ENCODE measurements at regions not wholly inside any gene's neighbourhood (a gene's known extent, or its start where the extent isn't known, plus 50 kb on each side); places are given as distances from the start of the nearest gene placed in this dataset.
A peak's percentile ranks its signal among the peaks of the same experiment; 100 is the strongest.
"Not testable (repeated sequence)": the region's sequence is repeated elsewhere in the genome, so short reads cannot be mapped to it uniquely, and the experiment has no call there.

DNA sequence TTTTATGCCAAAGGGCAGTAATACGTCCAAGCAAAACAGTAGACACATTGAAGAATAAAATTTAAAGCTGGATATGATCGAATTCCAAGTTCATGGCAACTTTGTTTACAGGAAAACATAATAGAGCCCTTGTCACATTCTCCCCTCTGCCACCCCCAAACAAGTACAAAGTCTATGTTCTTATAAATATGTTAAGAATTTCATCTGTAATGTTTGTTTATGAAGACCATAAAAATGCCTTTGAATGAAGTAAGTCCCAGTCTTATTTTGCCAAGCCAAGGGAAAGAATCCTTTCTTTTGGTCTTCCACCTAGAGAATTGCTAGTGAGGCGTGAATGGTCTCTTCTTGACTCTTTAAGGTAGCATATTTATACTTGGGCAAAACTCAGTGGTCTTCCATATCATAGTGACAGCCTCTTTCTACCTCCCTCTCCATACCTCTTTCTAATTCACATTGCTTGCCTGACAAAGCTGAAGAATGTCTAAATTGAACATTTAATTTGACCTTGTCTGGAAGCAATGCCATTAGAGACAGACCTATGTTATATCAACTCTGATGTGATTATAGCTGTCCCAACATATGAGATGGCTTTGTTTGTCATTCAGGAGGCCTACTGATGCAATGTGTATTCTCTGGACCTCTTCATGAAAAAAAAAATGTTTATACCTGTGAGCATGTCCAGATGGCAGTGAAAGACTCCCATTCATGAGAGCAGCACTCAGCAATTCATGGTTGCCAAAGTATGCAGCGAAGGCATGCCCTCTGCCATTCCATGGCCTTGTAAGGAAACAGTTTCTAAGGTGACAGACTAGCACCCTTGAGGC lies 70.6 kb upstream of the CCN2 start:
- intact Hi-C loops (cut with DNase I) = no loop called here
- TF ChIP-seq CTCF (IDR thresholded peaks at IDR 0.05) = no peak
- ATAC-seq (no peak), DNase-seq (no peak)
- Histone ChIP-seq H3K36me3 (no peaks in the 10 kb centered on the region), H3K4me3 (no peak overlapping the region), H3K27me3 (ENCODE audit: low read depth) (no peaks in the 10 kb centered on the region), H3K9me3 (no peaks in the 10 kb centered on the region), H3K27ac (no peak overlapping the region), H3K4me1 (no peaks in the 10 kb centered on the region)

- DNase-seq; H3K4me1 ChIP-seq; H3K4me3 ChIP-seq; H3K27me3 ChIP-seq (ENCODE audit: low read depth); ATAC-seq; H3K9me3 ChIP-seq; H3K36me3 ChIP-seq; intact Hi-C loops (cut with DNase I); H3K27ac ChIP-seq: not testable (repeated sequence)
These were observed 69.7 kb upstream of the CCN2 start for GRCh38 chr6:132020918-132021317.

DNA sequence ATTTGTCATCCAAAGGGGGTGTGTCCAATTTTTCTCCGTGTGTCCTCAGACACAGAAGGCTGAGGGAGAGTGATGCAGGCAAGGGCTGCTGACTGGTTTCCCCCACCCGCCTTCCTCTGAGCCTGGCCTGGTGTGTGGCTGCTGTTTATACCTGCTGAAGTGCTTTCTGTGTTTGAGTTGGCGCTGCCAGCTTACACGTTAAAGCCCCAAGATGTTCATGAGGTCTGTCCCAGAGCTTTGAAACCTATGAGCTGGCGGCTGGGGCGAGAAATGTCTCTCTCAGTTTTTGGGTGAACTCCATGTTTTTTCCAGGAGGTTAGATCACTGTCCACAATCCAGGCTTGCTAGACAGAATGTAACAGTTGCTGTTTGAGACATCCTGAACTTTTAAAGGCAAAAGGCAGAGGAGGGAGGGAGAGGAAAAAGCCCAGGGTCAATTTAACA lies 69.0 kb upstream of the CCN2 start:
- peak; percentile 45 for DNase-seq
- Histone ChIP-seq H3K36me3 (no peaks in the 10 kb centered on the region), H3K27ac (no peak overlapping the region), H3K4me1 (no peaks in the 10 kb centered on the region), H3K27me3 (ENCODE audit: low read depth) (no peaks in the 10 kb centered on the region), H3K9me3 (no peaks in the 10 kb centered on the region), H3K4me3 (no peak overlapping the region)
- ATAC-seq = peak; percentile 64 to 84
- intact Hi-C loops (cut with DNase I) = no loop called here
- no peak for TF ChIP-seq CTCF (IDR thresholded peaks at IDR 0.05)

DNA sequence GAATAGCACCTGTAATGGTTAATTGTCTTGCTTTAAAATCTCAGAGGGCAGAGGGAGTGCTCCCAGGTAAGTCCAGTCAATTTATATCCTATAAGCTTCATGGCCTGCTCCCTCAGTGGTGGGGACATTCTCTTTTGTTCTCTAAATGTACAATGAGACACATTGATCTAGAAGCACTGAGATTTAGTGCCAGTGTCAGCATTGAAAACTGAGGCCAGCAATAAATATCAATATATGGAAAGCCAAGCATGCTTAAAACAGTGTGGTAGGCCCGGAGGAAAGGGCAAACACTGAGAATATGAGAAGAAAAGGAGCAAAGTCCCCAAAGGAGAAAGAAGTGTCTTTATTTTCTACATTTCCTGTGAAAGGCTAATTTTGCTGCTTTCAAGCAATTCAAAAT lies 68.4 kb upstream of the CCN2 start:
- TF ChIP-seq CTCF (IDR thresholded peaks at IDR 0.05) = no peak
- Histone ChIP-seq H3K36me3 (no peaks in the 10 kb centered on the region), H3K4me3 (no peak overlapping the region), H3K4me1 (no peaks in the 10 kb centered on the region), H3K27me3 (ENCODE audit: low read depth) (no peaks in the 10 kb centered on the region), H3K27ac (no peak overlapping the region), H3K9me3 (no peaks in the 10 kb centered on the region)
- ATAC-seq = no peak
- DNase-seq = no peak
- intact Hi-C loops (cut with DNase I) = no loop called here

DNA sequence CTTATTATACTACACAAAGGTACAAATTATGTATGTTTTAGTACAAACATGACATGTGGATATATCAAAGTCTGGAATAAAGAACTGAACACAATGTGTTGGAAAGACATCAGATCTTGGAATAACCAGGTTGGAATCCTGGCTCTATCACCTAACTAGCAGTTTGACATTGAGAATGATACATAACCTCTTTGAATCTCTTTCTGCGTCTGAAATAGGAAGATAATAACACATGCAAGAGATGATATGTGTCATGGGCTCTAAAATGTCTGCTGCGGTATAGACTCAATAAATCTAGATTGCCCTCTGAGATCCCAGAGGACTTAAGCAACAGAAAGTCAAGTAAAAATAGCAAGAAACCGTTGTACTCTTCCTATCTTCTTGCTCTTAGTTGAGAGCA lies 66.8 kb upstream of the CCN2 start:
- Histone ChIP-seq H3K9me3 (no peaks in the 10 kb centered on the region), H3K36me3 (no peaks in the 10 kb centered on the region), H3K27me3 (ENCODE audit: low read depth) (no peaks in the 10 kb centered on the region), H3K4me3 (no peak overlapping the region), H3K27ac (no peak overlapping the region), H3K4me1 (no peaks in the 10 kb centered on the region)
- TF ChIP-seq CTCF (IDR thresholded peaks at IDR 0.05) = no peak
- intact Hi-C loops (cut with DNase I) = no loop called here
- ATAC-seq (no peak), DNase-seq (no peak)

DNA sequence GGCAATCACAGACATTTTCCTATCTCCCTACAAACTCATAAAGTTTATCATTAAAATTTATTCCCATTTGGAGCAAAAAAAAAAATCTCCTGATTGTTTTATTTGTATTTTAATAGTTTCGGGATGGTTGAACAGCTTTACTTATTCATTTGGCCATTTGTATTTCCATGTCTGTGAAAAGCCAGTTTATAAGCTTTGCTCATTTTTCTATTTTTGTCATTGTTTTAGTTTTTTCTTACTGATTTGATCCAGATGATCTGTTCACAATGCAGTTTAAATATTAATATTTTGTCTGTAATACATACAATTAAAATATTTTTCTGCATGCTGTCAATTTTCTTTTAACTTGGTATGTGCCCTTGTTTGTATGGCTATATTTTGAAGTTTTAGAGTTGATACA lies 65.2 kb upstream of the CCN2 start:
- no peak for TF ChIP-seq CTCF (IDR thresholded peaks at IDR 0.05)
- Histone ChIP-seq H3K36me3 (no peaks in the 10 kb centered on the region), H3K4me1 (no peaks in the 10 kb centered on the region), H3K27ac (no peak overlapping the region), H3K4me3 (no peak overlapping the region), H3K27me3 (ENCODE audit: low read depth) (no peaks in the 10 kb centered on the region), H3K9me3 (no peaks in the 10 kb centered on the region)
- ATAC-seq (no peak), DNase-seq (no peak)
- intact Hi-C loops (cut with DNase I) = no loop called here

Data from lower lobe of right lung (tissue), 2 donors.